ENCODE measurements at regions not wholly inside any gene's neighbourhood (a gene's known extent, or its start where the extent isn't known, plus 50 kb on each side); places are given as distances from the start of the nearest gene placed in this dataset.

DNA sequence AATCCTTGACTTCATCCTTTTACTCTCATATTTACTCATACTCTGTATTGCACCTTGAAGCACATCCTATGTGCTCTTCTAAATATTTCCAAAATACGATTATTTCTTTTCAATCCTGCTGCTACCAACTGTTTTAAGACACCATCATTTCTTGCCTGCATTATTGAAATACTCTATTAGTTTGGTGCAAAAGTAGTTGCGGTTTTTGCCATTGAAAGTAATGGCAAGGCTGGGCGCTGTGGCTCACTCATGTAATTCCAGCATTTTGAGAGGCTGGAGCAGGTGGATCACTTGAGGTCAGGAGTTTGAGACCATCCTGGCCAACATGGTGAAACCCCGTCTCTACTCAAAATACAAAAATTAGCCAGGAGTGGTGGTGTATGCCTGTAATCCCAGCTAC is 412.5 kb downstream of the KCNH5 start:
- TF ChIP-seq POLR2A (IDR thresholded peaks at IDR 0.05) = no peak
- TF ChIP-seq, protein P1, sequence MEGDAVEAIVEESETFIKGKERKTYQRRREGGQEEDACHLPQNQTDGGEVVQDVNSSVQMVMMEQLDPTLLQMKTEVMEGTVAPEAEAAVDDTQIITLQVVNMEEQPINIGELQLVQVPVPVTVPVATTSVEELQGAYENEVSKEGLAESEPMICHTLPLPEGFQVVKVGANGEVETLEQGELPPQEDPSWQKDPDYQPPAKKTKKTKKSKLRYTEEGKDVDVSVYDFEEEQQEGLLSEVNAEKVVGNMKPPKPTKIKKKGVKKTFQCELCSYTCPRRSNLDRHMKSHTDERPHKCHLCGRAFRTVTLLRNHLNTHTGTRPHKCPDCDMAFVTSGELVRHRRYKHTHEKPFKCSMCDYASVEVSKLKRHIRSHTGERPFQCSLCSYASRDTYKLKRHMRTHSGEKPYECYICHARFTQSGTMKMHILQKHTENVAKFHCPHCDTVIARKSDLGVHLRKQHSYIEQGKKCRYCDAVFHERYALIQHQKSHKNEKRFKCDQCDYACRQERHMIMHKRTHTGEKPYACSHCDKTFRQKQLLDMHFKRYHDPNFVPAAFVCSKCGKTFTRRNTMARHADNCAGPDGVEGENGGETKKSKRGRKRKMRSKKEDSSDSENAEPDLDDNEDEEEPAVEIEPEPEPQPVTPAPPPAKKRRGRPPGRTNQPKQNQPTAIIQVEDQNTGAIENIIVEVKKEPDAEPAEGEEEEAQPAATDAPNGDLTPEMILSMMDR (IDR thresholded peaks at IDR 0.05 in 4 of 5, conservative IDR thresholded peaks at IDR 0.05 in 1 of 5) = no peak
